ENCODE measurements at regions not wholly inside any gene's neighbourhood (a gene's known extent, or its start where the extent isn't known, plus 50 kb on each side); places are given as distances from the start of the nearest gene placed in this dataset.

GRCh38 chr2:240292619-240293525 is 142.6 kb upstream of the GPC1 start:
- H3K27ac Mint-ChIP-seq: no peak overlapping the region
- H3K9me3 Mint-ChIP-seq: no peaks in the 10 kb centered on the region
- ATAC-seq (no peak), DNase-seq (ENCODE audit: low spot score in 2 of 2) (peak in 1 of 2 donors; percentile 38)
- H3K36me3 Mint-ChIP-seq: no peaks in the 10 kb centered on the region

GRCh38 chr2:240293557-240294461 is 141.7 kb upstream of the GPC1 start:
- H3K27ac Mint-ChIP-seq: no peak overlapping the region
- DNase-seq (ENCODE audit: low spot score in 2 of 2) (peak in 1 of 2 donors; percentile 31), ATAC-seq (no peak)
- no peaks in the 10 kb centered on the region for H3K9me3 Mint-ChIP-seq
- no peaks in the 10 kb centered on the region for H3K36me3 Mint-ChIP-seq

- H3K36me3 Mint-ChIP-seq: no peaks in the 10 kb centered on the region
- H3K9me3 Mint-ChIP-seq: no peaks in the 10 kb centered on the region
- ATAC-seq (no peak), DNase-seq (ENCODE audit: low spot score in 2 of 2) (peak in 1 of 2 donors; percentile 23)
- H3K27ac Mint-ChIP-seq: no peak overlapping the region
Measured at GRCh38 chr2:240294514-240294913, 140.9 kb upstream of the GPC1 start.

GRCh38 chr2:240295256-240296103 is 140.0 kb upstream of the GPC1 start:
- no peaks in the 10 kb centered on the region for H3K9me3 Mint-ChIP-seq
- DNase-seq (ENCODE audit: low spot score in 2 of 2): peak in 1 of 2 donors; percentile 14
- no peaks in the 10 kb centered on the region for H3K36me3 Mint-ChIP-seq
- no peak for ATAC-seq
- H3K27ac Mint-ChIP-seq: no peak overlapping the region

GRCh38 chr2:240296104-240296406 is 139.4 kb upstream of the GPC1 start:
- Mint-ChIP-seq H3K9me3 (no peaks in the 10 kb centered on the region), H3K36me3 (no peaks in the 10 kb centered on the region), H3K27ac (no peak overlapping the region)
- peak in 1 of 2 donors; percentile 41 for DNase-seq (ENCODE audit: low spot score in 2 of 2)
- ATAC-seq: no peak

GRCh38 chr2:240296476-240297255 is 138.8 kb upstream of the GPC1 start:
- DNase-seq (ENCODE audit: low spot score in 2 of 2): peak in 1 of 2 donors; percentile 44
- H3K27ac Mint-ChIP-seq: no peak overlapping the region
- H3K36me3 Mint-ChIP-seq: no peaks in the 10 kb centered on the region
- no peak for ATAC-seq
- no peaks in the 10 kb centered on the region for H3K9me3 Mint-ChIP-seq

GRCh38 chr2:240297256-240298116 is 138.0 kb upstream of the GPC1 start:
- no peak overlapping the region for H3K27ac Mint-ChIP-seq
- ATAC-seq (no peak), DNase-seq (ENCODE audit: low spot score in 2 of 2) (peak in 1 of 2 donors; percentile 28)
- no peaks in the 10 kb centered on the region for H3K9me3 Mint-ChIP-seq
- no peaks in the 10 kb centered on the region for H3K36me3 Mint-ChIP-seq

GRCh38 chr2:240298117-240298790 is 137.2 kb upstream of the GPC1 start:
- ATAC-seq: no peak
- Mint-ChIP-seq H3K9me3 (no peaks in the 10 kb centered on the region), H3K36me3 (no peaks in the 10 kb centered on the region), H3K27ac (no peak overlapping the region)
- peak in 1 of 2 donors; percentile 25 for DNase-seq (ENCODE audit: low spot score in 2 of 2)

GRCh38 chr2:240298803-240299709 is 136.4 kb upstream of the GPC1 start:
- no peak overlapping the region for H3K27ac Mint-ChIP-seq
- no peaks in the 10 kb centered on the region for H3K9me3 Mint-ChIP-seq
- peak in 1 of 2 donors; percentile 47 for DNase-seq (ENCODE audit: low spot score in 2 of 2)
- no peaks in the 10 kb centered on the region for H3K36me3 Mint-ChIP-seq
- ATAC-seq: no peak

- Mint-ChIP-seq H3K9me3 (no peaks in the 10 kb centered on the region), H3K27ac (no peak overlapping the region), H3K36me3 (no peaks in the 10 kb centered on the region)
- ATAC-seq (no peak), DNase-seq (ENCODE audit: low spot score in 2 of 2) (peak in 1 of 2 donors; percentile 28)
Measured at GRCh38 chr2:240299710-240300068, 135.8 kb upstream of the GPC1 start.

- Mint-ChIP-seq H3K36me3 (no peaks in the 10 kb centered on the region), H3K9me3 (no peaks in the 10 kb centered on the region), H3K27ac (no peak overlapping the region)
- ATAC-seq (no peak), DNase-seq (ENCODE audit: low spot score in 2 of 2) (peak in 1 of 2 donors; percentile 34)
Measured at GRCh38 chr2:240300261-240300821, 135.1 kb upstream of the GPC1 start.

GRCh38 chr2:240300840-240301239 is 134.6 kb upstream of the GPC1 start:
- no peaks in the 10 kb centered on the region for H3K36me3 Mint-ChIP-seq
- H3K9me3 Mint-ChIP-seq: no peaks in the 10 kb centered on the region
- DNase-seq (ENCODE audit: low spot score in 2 of 2): no peak
- no peak for ATAC-seq
- H3K27ac Mint-ChIP-seq: no peak overlapping the region

- ATAC-seq (no peak), DNase-seq (ENCODE audit: low spot score in 2 of 2) (no peak)
- H3K9me3 Mint-ChIP-seq: no peaks in the 10 kb centered on the region
- no peaks in the 10 kb centered on the region for H3K36me3 Mint-ChIP-seq
- H3K27ac Mint-ChIP-seq: no peak overlapping the region
Measured at GRCh38 chr2:240301256-240301795, 134.1 kb upstream of the GPC1 start.

Data from activated naive CD4-positive, alpha-beta T cell treated with anti-CD3 and anti-CD28 coated beads, Interleukin-2, amount 50 U/mL, for 72 hours (primary cell).